ENCODE measurements at regions not wholly inside any gene's neighbourhood (a gene's known extent, or its start where the extent isn't known, plus 50 kb on each side); places are given as distances from the start of the nearest gene placed in this dataset.

DNA sequence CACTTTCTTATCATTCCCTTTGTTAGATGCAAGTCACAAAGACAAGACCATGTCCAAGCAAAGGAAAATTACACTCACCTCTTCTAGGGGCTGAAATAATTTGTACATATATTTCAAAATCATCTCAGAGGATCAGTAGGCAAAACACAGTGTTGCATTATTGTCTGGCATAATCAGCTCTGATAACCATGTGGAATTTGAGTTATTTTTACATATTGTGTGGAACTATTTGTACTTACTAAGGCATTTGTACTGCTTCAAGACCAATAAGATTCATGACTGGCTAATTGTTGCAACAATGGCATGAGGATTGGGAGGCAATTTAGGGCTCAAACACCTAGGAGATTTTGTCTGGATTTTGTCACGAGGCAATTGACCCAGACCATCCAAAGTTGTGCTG is 1716.4 kb downstream of the BRINP3 start:
- ATAC-seq = no peak
- Histone ChIP-seq H3K4me3 (no peak overlapping the region), H3K9me3 (no peaks in the 10 kb centered on the region), H3K27ac (no peak overlapping the region), H3K4me1 (no peaks in the 10 kb centered on the region), H3K4me2 (no peak overlapping the region)
- FAIRE-seq = peak; percentile 63
- WGBS (ENCODE audit: missing lambda C conversion rate) = 14% methylated on average over 1 of the region's 1 CpG
- TF ChIP-seq HOXB13 (CRISPR knock-in tag; IDR thresholded peaks at IDR 0.05; ENCODE audit: low read depth) = no peak
- no peak for TF ChIP-seq RFX5 (IDR thresholded peaks at IDR 0.05)
- TF ChIP-seq HOXA7 (CRISPR knock-in tag; IDR thresholded peaks at IDR 0.05) = no peak
- no peak for TF ChIP-seq CHD2 (IDR thresholded peaks at IDR 0.05; ENCODE audit: low read length, partially characterized antibody)
- TF ChIP-seq PHF8 (IDR thresholded peaks at IDR 0.05; ENCODE audit: borderline replicate concordance, low read depth) = no peak
- no peak for DNase-seq (ENCODE audit: low read depth in 1 of 2, low spot score in 1 of 2)
- ChIA-PET CTCF (interaction anchor here (0.6 to 0.9 kb wide), 2 partner anchors 21 to 577 kb away, joined by 3 read pairs; no protein-coding TSS in a partner anchor), POLR2A (no interaction called here)

DNA sequence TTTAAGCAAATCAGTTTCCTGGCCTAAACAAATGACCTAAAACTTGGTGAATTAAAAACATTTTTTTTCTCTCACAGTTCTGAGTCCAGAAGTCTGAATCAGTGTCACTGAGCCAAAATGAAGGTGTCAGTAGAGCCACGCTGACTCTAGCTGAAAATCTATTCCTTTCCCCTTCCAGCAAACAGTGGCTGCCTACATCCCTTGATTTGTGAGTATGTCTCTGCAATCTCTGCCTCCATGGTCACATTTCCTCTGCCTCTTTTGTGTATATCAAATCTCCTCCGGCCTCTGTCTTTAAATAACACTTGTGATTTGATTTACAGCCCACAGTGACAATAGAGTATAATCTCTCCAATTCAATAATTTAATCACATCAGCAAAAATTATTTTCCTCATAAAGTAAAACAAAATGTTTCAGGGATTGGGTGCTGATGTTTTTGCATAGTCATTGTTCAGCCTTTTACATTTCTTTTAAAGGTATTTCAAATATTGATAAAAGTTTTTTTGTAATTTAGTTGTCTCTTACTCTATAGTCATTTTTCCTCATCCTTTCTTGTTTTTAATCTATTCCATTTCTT is 1715.4 kb downstream of the BRINP3 start:
- H3K9me3 ChIP-seq = no peaks in the 10 kb centered on the region
- H3K4me3 ChIP-seq = no peak overlapping the region
- no peak for TF ChIP-seq RFX5 (IDR thresholded peaks at IDR 0.05)
- TF ChIP-seq MAFK (IDR thresholded peaks at IDR 0.05; ENCODE audit: partially characterized antibody) = peak; percentile 79
- FAIRE-seq (no peak), DNase-seq (ENCODE audit: low read depth in 1 of 2, low spot score in 1 of 2) (no peak), ATAC-seq (no peak)
- no peak overlapping the region for H3K4me2 ChIP-seq
- ChIA-PET POLR2A (no interaction called here), CTCF (no interaction called here)
- no peaks in the 10 kb centered on the region for H3K4me1 ChIP-seq
- no peak overlapping the region for H3K27ac ChIP-seq
- 83% methylated on average over 2 of the region's 2 CpGs for WGBS (ENCODE audit: missing lambda C conversion rate)

DNA sequence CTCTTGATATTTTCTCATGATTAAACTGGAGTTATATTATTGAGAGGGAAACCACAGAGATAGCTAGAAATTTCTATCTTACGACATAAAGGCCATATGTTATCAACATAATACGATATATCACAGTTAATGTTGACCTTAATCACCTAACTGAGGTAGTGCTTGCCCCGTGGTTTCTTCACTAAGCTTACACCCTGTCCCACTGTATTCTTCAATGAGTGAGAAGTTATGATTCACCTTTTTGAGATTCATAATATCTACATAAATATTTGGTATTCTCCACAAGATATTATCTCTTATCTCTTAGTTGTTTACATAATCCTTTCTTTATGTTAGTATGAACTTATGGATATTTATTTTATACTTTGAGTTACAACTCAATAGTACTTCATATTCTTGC is 1714.1 kb downstream of the BRINP3 start:
- FAIRE-seq = no peak
- no peak for ATAC-seq
- POLR2A ChIA-PET = no interaction called here
- H3K4me2 ChIP-seq = no peak overlapping the region
- TF ChIP-seq RAD21 (conservative IDR thresholded peaks at IDR 0.05 in 1 of 2, IDR thresholded peaks at IDR 0.05 in 1 of 2) = no peak
- TF ChIP-seq, protein P1, sequence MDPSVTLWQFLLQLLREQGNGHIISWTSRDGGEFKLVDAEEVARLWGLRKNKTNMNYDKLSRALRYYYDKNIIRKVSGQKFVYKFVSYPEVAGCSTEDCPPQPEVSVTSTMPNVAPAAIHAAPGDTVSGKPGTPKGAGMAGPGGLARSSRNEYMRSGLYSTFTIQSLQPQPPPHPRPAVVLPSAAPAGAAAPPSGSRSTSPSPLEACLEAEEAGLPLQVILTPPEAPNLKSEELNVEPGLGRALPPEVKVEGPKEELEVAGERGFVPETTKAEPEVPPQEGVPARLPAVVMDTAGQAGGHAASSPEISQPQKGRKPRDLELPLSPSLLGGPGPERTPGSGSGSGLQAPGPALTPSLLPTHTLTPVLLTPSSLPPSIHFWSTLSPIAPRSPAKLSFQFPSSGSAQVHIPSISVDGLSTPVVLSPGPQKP (IDR thresholded peaks at IDR 0.05; ENCODE audit: low read depth, low read length) = no peak
- no peak for TF ChIP-seq ZSCAN20 (CRISPR knock-in tag; IDR thresholded peaks at IDR 0.05)
- no peak for TF ChIP-seq HOXB5 (CRISPR knock-in tag; IDR thresholded peaks at IDR 0.05)
- TF ChIP-seq, protein P2, sequence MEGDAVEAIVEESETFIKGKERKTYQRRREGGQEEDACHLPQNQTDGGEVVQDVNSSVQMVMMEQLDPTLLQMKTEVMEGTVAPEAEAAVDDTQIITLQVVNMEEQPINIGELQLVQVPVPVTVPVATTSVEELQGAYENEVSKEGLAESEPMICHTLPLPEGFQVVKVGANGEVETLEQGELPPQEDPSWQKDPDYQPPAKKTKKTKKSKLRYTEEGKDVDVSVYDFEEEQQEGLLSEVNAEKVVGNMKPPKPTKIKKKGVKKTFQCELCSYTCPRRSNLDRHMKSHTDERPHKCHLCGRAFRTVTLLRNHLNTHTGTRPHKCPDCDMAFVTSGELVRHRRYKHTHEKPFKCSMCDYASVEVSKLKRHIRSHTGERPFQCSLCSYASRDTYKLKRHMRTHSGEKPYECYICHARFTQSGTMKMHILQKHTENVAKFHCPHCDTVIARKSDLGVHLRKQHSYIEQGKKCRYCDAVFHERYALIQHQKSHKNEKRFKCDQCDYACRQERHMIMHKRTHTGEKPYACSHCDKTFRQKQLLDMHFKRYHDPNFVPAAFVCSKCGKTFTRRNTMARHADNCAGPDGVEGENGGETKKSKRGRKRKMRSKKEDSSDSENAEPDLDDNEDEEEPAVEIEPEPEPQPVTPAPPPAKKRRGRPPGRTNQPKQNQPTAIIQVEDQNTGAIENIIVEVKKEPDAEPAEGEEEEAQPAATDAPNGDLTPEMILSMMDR (IDR thresholded peaks at IDR 0.05) = no peak
- no peak for TF ChIP-seq KDM1A (IDR thresholded peaks at IDR 0.05; ENCODE audit: low read depth)
- no peak for TF ChIP-seq NR3C1 (IDR thresholded peaks at IDR 0.05)
- TF ChIP-seq, protein P3, sequence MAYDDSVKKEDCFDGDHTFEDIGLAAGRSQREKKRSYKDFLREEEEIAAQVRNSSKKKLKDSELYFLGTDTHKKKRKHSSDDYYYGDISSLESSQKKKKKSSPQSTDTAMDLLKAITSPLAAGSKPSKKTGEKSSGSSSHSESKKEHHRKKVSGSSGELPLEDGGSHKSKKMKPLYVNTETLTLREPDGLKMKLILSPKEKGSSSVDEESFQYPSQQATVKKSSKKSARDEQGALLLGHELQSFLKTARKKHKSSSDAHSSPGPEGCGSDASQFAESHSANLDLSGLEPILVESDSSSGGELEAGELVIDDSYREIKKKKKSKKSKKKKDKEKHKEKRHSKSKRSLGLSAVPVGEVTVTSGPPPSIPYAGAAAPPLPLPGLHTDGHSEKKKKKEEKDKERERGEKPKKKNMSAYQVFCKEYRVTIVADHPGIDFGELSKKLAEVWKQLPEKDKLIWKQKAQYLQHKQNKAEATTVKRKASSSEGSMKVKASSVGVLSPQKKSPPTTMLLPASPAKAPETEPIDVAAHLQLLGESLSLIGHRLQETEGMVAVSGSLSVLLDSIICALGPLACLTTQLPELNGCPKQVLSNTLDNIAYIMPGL (CRISPR knock-in tag; IDR thresholded peaks at IDR 0.05; ENCODE audit: borderline replicate concordance) = no peak
- no peak for TF ChIP-seq FOSB (CRISPR knock-in tag; IDR thresholded peaks at IDR 0.05)
- no peak for TF ChIP-seq RNF2 (IDR thresholded peaks at IDR 0.05; ENCODE audit: borderline replicate concordance, low read depth)
- TF ChIP-seq CHD2 (IDR thresholded peaks at IDR 0.05; ENCODE audit: low read length, partially characterized antibody) = no peak
- H3K9me3 ChIP-seq = no peaks in the 10 kb centered on the region
- CTCF ChIA-PET = no interaction called here
- no peaks in the 10 kb centered on the region for H3K4me1 ChIP-seq
- H3K4me3 ChIP-seq = no peak overlapping the region
- no peak for DNase-seq (ENCODE audit: low read depth in 1 of 2, low spot score in 1 of 2)
- 46% methylated on average over 3 of the region's 3 CpGs for WGBS (ENCODE audit: missing lambda C conversion rate)
- H3K27ac ChIP-seq = no peak overlapping the region

Data from A549 (cell line).